ENCODE measurements at regions not wholly inside any gene's neighbourhood (a gene's known extent, or its start where the extent isn't known, plus 50 kb on each side); places are given as distances from the start of the nearest gene placed in this dataset.

DNA sequence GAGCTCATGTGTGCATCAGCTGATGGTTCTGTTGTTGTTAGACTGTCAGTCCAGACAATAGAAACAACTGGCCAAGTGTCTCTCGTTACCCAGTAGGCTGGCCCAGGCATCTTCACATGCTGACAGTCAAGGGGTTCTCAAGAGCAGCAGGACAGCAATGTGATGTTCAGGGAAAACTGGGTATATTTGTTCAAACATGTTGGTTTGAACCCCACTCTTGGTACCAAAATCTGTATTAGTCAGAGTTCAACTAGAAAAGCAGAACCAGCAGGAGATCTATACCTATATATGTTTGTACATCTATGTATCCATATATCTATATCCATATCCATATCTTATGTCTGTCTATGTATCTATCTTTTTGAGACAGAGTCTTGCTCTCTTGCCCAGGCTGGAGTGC is 108.1 kb downstream of the LRRC70 start:
- intact Hi-C loops (cut with DNase I, micrococcal nuclease): no loop called here
- DNase-seq (no peak), ATAC-seq (no peak)

DNA sequence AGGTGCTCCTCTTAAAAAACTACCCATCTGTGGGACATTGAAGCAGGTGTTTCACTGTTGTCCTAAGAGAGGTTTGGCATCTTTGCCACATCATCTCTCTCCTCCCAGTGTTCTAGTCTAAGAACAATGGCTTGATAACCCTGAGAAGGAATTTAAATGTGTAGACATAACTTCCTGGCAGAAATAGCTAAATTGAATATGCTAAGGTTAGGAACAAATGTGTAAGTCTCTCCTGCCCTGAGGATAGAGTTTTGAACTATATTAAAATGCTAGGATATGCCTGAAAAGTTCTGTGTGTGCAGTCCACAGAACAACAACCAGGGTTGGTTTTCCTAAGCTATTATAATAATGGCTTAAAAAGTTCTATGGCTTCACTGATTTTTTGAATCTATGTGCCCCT is 106.6 kb downstream of the LRRC70 start:
- intact Hi-C loops (cut with DNase I, micrococcal nuclease): no loop called here
- DNase-seq (no peak), ATAC-seq (no peak)

DNA sequence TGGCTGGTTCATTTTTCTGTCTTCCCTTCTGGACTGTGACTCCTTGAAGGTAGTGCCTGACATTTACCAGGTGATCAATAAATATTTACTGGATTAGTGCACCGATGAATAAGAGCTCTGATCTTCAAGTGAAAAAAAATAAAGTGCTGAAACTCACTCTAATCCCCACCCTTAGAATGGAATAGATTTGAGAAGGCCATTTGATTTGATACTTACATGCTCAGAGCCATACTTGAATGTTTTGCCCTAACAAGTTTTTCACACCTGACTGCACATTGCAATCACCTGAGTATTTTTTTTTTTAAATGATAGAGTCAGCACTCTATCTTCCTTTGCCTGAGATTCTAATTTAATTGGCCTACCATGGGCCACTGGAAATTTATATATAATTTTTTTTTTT is 105.7 kb downstream of the LRRC70 start:
- DNase-seq (no peak), ATAC-seq (no peak)
- intact Hi-C loops (cut with DNase I, micrococcal nuclease): no loop called here

- intact Hi-C loops (cut with DNase I, micrococcal nuclease): no loop called here
- ATAC-seq (no peak), DNase-seq (no peak)
These were observed 103.4 kb downstream of the LRRC70 start for GRCh38 chr5:62682059-62682458.

GRCh38 chr5:62681117-62681850 is 102.7 kb downstream of the LRRC70 start:
- intact Hi-C loops (cut with DNase I, micrococcal nuclease): no loop called here
- ATAC-seq (no peak), DNase-seq (no peak)

DNA sequence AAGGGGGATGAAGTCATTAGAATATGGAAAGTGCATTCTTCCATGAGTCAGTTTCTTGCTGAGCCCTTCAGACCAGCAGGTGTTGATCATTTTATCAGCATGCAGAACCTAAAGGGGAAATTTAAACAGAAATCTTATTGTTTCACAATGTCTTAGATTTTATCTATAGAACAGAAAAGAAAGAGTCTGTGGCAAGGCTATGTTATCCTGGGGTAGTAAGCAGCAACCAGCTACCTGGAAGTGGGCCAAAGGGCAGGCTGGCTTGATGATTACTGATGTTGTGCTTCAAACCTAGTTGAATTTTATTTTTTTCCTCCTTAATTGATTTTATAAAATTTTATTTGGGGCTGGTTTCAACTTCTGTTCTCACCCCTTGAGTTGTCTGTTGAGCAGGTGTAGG is 101.5 kb downstream of the LRRC70 start:
- no peak for DNase-seq
- no peak for ATAC-seq
- intact Hi-C loops (cut with DNase I, micrococcal nuclease): no loop called here

Measured in left colon (tissue), 2 donors.